ENCODE measurements at regions not wholly inside any gene's neighbourhood (a gene's known extent, or its start where the extent isn't known, plus 50 kb on each side); places are given as distances from the start of the nearest gene placed in this dataset.

- Histone ChIP-seq H4K12ac (ENCODE audit: low read depth, low read length) (no peak overlapping the region), H3K4ac (ENCODE audit: low read depth, low read length) (no peak overlapping the region), H3K9me3 (ENCODE audit: insufficient read depth, low read depth, low read length) (peaks cover 4% of the 10 kb centered on the region), H2AFZ (ENCODE audit: insufficient read depth, low read length, poor library complexity) (no peak overlapping the region), H3K9ac (ENCODE audit: low read length) (no peak overlapping the region), H3K27ac (ENCODE audit: low read depth, low read length) (no peak overlapping the region), H3K36me3 (ENCODE audit: control insufficient read depth in 1 of 2, insufficient read depth in 2 of 2, low read length in 2 of 2) (no peaks in the 10 kb centered on the region), H2AK5ac (ENCODE audit: low read length) (no peak overlapping the region), H3K4me1 (ENCODE audit: control insufficient read depth in 1 of 2, insufficient read depth in 2 of 2, low read length in 2 of 2) (peaks cover 0 to 9% of the 10 kb centered on the region in 2 experiments), H2BK120ac (ENCODE audit: insufficient read depth, low read length, poor library complexity) (no peak overlapping the region), H3K23ac (ENCODE audit: low read length) (no peak overlapping the region), H4K91ac (ENCODE audit: low read depth, low read length) (no peak overlapping the region), H4K8ac (ENCODE audit: low read depth, low read length) (no peak overlapping the region), H3K27me3 (ENCODE audit: insufficient read depth, low read length) (no peaks in the 10 kb centered on the region), H2BK5ac (ENCODE audit: low read depth, low read length, poor library complexity) (no peak overlapping the region), H2BK12ac (ENCODE audit: low read length) (no peak overlapping the region), H3K79me1 (ENCODE audit: low read length) (no peaks in the 10 kb centered on the region), H3K4me3 (ENCODE audit: low read depth, low read length) (no peak overlapping the region), H3K18ac (ENCODE audit: low read length) (no peak overlapping the region), H3K4me2 (ENCODE audit: low read length) (no peak overlapping the region), H3K79me2 (ENCODE audit: control insufficient read depth, insufficient read depth, low read length, poor library complexity) (no peaks in the 10 kb centered on the region), H3K14ac (ENCODE audit: low read length) (no peak overlapping the region)
- DNase-seq = no peak
- WGBS (ENCODE audit: extremely low coverage, insufficient coverage, insufficient read length) = no CpG with 5 or more reads among the region's 5 CpGs
Observed at GRCh38 chr15:95968856-95969255, 361.6 kb upstream of the NR2F2 start.

GRCh38 chr15:95970326-95970725 is 360.2 kb upstream of the NR2F2 start:
- H3K4ac ChIP-seq (ENCODE audit: low read depth, low read length) = no peak overlapping the region
- H2BK5ac ChIP-seq (ENCODE audit: low read depth, low read length, poor library complexity) = no peak overlapping the region
- DNase-seq = no peak
- H4K12ac ChIP-seq (ENCODE audit: low read depth, low read length) = no peak overlapping the region
- no peaks in the 10 kb centered on the region for H3K79me1 ChIP-seq (ENCODE audit: low read length)
- no peak overlapping the region for H4K91ac ChIP-seq (ENCODE audit: low read depth, low read length)
- no peaks in the 10 kb centered on the region for H3K79me2 ChIP-seq (ENCODE audit: control insufficient read depth, insufficient read depth, low read length, poor library complexity)
- H3K9me3 ChIP-seq (ENCODE audit: insufficient read depth, low read depth, low read length) = peaks cover 2% of the 10 kb centered on the region
- H3K4me2 ChIP-seq (ENCODE audit: low read length) = no peak overlapping the region
- H3K27me3 ChIP-seq (ENCODE audit: insufficient read depth, low read length) = no peaks in the 10 kb centered on the region
- no peak overlapping the region for H3K27ac ChIP-seq (ENCODE audit: low read depth, low read length)
- no peaks in the 10 kb centered on the region for H3K36me3 ChIP-seq (ENCODE audit: control insufficient read depth in 1 of 2, insufficient read depth in 2 of 2, low read length in 2 of 2)
- H3K4me1 ChIP-seq (ENCODE audit: control insufficient read depth in 1 of 2, insufficient read depth in 2 of 2, low read length in 2 of 2) = peaks cover 0 to 9% of the 10 kb centered on the region in 2 experiments
- H2BK120ac ChIP-seq (ENCODE audit: insufficient read depth, low read length, poor library complexity) = no peak overlapping the region
- H3K23ac ChIP-seq (ENCODE audit: low read length) = no peak overlapping the region
- no peak overlapping the region for H2BK12ac ChIP-seq (ENCODE audit: low read length)
- no peak overlapping the region for H3K4me3 ChIP-seq (ENCODE audit: low read depth, low read length)
- no peak overlapping the region for H4K8ac ChIP-seq (ENCODE audit: low read depth, low read length)
- H2AK5ac ChIP-seq (ENCODE audit: low read length) = no peak overlapping the region
- no peak overlapping the region for H2AFZ ChIP-seq (ENCODE audit: insufficient read depth, low read length, poor library complexity)
- no CpG with 5 or more reads among the region's 3 CpGs for WGBS (ENCODE audit: extremely low coverage, insufficient coverage, insufficient read length)
- no peak overlapping the region for H3K18ac ChIP-seq (ENCODE audit: low read length)
- H3K9ac ChIP-seq (ENCODE audit: low read length) = no peak overlapping the region
- no peak overlapping the region for H3K14ac ChIP-seq (ENCODE audit: low read length)

- Histone ChIP-seq H3K4me1 (ENCODE audit: control insufficient read depth in 1 of 2, insufficient read depth in 2 of 2, low read length in 2 of 2) (peaks cover 0 to 9% of the 10 kb centered on the region in 2 experiments), H3K79me2 (ENCODE audit: control insufficient read depth, insufficient read depth, low read length, poor library complexity) (no peaks in the 10 kb centered on the region), H3K18ac (ENCODE audit: low read length) (no peak overlapping the region), H3K4ac (ENCODE audit: low read depth, low read length) (no peak overlapping the region), H2BK120ac (ENCODE audit: insufficient read depth, low read length, poor library complexity) (no peak overlapping the region), H3K27me3 (ENCODE audit: insufficient read depth, low read length) (no peaks in the 10 kb centered on the region), H3K23ac (ENCODE audit: low read length) (no peak overlapping the region), H2AFZ (ENCODE audit: insufficient read depth, low read length, poor library complexity) (no peak overlapping the region), H4K91ac (ENCODE audit: low read depth, low read length) (no peak overlapping the region), H2BK12ac (ENCODE audit: low read length) (no peak overlapping the region), H3K36me3 (ENCODE audit: control insufficient read depth in 1 of 2, insufficient read depth in 2 of 2, low read length in 2 of 2) (no peaks in the 10 kb centered on the region), H3K4me3 (ENCODE audit: low read depth, low read length) (no peak overlapping the region), H2AK5ac (ENCODE audit: low read length) (no peak overlapping the region), H3K79me1 (ENCODE audit: low read length) (no peaks in the 10 kb centered on the region), H4K8ac (ENCODE audit: low read depth, low read length) (no peak overlapping the region), H3K9me3 (ENCODE audit: insufficient read depth, low read depth, low read length) (peaks cover 3% of the 10 kb centered on the region), H3K4me2 (ENCODE audit: low read length) (no peak overlapping the region), H3K9ac (ENCODE audit: low read length) (no peak overlapping the region), H2BK5ac (ENCODE audit: low read depth, low read length, poor library complexity) (no peak overlapping the region), H3K27ac (ENCODE audit: low read depth, low read length) (no peak overlapping the region), H4K12ac (ENCODE audit: low read depth, low read length) (no peak overlapping the region), H3K14ac (ENCODE audit: low read length) (no peak overlapping the region)
- WGBS (ENCODE audit: extremely low coverage, insufficient coverage, insufficient read length) = no CpG with 5 or more reads among the region's 6 CpGs
- DNase-seq = peak; percentile 32 to 71
Observed at GRCh38 chr15:95972041-95972553, 358.4 kb upstream of the NR2F2 start.

- Histone ChIP-seq H3K27me3 (ENCODE audit: insufficient read depth, low read length) (no peaks in the 10 kb centered on the region), H3K9ac (ENCODE audit: low read length) (no peak overlapping the region), H3K9me3 (ENCODE audit: insufficient read depth, low read depth, low read length) (peaks cover 3% of the 10 kb centered on the region), H3K23ac (ENCODE audit: low read length) (no peak overlapping the region), H3K14ac (ENCODE audit: low read length) (no peak overlapping the region), H2BK120ac (ENCODE audit: insufficient read depth, low read length, poor library complexity) (no peak overlapping the region), H3K4me2 (ENCODE audit: low read length) (no peak overlapping the region), H2BK12ac (ENCODE audit: low read length) (no peak overlapping the region), H2AK5ac (ENCODE audit: low read length) (no peak overlapping the region), H3K79me2 (ENCODE audit: control insufficient read depth, insufficient read depth, low read length, poor library complexity) (no peaks in the 10 kb centered on the region), H3K36me3 (ENCODE audit: control insufficient read depth in 1 of 2, insufficient read depth in 2 of 2, low read length in 2 of 2) (no peaks in the 10 kb centered on the region), H3K79me1 (ENCODE audit: low read length) (no peaks in the 10 kb centered on the region), H2BK5ac (ENCODE audit: low read depth, low read length, poor library complexity) (no peak overlapping the region), H3K27ac (ENCODE audit: low read depth, low read length) (no peak overlapping the region), H2AFZ (ENCODE audit: insufficient read depth, low read length, poor library complexity) (no peak overlapping the region), H3K4ac (ENCODE audit: low read depth, low read length) (no peak overlapping the region), H4K8ac (ENCODE audit: low read depth, low read length) (no peak overlapping the region), H4K91ac (ENCODE audit: low read depth, low read length) (no peak overlapping the region), H3K4me3 (ENCODE audit: low read depth, low read length) (no peak overlapping the region), H3K18ac (ENCODE audit: low read length) (no peak overlapping the region), H4K12ac (ENCODE audit: low read depth, low read length) (no peak overlapping the region), H3K4me1 (ENCODE audit: control insufficient read depth in 1 of 2, insufficient read depth in 2 of 2, low read length in 2 of 2) (peaks cover 0 to 9% of the 10 kb centered on the region in 2 experiments)
- DNase-seq = peak in 1 of 2 donors; percentile 18
- WGBS (ENCODE audit: extremely low coverage, insufficient coverage, insufficient read length) = no CpG with 5 or more reads among the region's 4 CpGs
Observed at GRCh38 chr15:95972812-95973211, 357.7 kb upstream of the NR2F2 start.

Measured in trophoblast cell (in vitro differentiated cells and primary cell).